ENCODE measurements at regions not wholly inside any gene's neighbourhood (a gene's known extent, or its start where the extent isn't known, plus 50 kb on each side); places are given as distances from the start of the nearest gene placed in this dataset.
A peak's percentile ranks its signal among the peaks of the same experiment; 100 is the strongest.

DNA sequence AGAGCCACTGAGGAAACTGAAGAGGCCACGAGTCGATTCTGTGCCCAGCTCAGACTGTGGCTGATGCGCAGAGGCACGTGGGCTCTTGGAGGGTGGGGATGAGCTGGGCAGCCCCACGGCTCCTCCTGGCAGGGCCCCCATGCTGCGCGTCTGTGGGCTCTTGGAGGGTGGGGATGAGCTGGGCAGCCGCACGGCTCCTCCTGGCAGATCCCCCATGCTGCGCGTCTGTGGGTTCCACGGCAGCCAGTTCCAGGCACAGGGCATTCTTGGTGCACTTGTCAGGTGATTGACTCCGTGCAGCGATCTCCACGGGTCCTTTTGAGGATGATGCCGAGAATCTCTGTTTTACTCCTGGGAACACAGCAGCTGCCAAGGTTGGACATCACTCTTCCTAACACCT is 138.1 kb upstream of the ZNF236 start:
- no peak for DNase-seq (ENCODE audit: low spot score)

DNA sequence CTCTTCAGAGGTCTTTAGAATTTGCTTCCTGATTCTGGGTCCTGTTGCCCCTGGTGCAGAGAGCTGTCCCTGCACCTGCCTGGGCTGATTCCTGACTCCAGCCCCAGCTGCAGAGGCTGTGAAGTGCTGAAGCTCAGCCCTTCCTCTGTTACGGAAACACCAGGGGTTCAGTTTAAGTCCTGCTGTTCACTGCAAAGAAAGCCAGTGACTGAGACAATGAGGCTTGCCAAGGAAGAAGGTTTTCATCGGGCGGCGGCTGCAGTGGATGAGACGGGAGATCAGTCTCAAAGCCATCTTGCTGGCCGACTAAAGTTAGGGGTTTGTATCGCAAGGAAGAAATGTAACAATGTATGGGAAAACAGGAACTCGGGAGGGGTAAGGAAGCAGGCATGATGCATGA is 142.4 kb upstream of the ZNF236 start:
- peak; percentile 56 for DNase-seq (ENCODE audit: low spot score)

GRCh38 chr18:76679259-76679658 is 143.1 kb upstream of the ZNF236 start:
- DNase-seq (ENCODE audit: low spot score) = no peak

- no peak for DNase-seq (ENCODE audit: low spot score)
Measured at GRCh38 chr18:76678248-76678647, 144.1 kb upstream of the ZNF236 start.

- DNase-seq (ENCODE audit: low spot score) = no peak
Measured at GRCh38 chr18:76674596-76674995, 147.8 kb upstream of the ZNF236 start.

- no peak for DNase-seq (ENCODE audit: low spot score)
Measured at GRCh38 chr18:76673281-76674185, 148.8 kb upstream of the ZNF236 start.

- DNase-seq (ENCODE audit: low spot score) = no peak
Measured at GRCh38 chr18:76672627-76673026, 149.7 kb upstream of the ZNF236 start.

DNA sequence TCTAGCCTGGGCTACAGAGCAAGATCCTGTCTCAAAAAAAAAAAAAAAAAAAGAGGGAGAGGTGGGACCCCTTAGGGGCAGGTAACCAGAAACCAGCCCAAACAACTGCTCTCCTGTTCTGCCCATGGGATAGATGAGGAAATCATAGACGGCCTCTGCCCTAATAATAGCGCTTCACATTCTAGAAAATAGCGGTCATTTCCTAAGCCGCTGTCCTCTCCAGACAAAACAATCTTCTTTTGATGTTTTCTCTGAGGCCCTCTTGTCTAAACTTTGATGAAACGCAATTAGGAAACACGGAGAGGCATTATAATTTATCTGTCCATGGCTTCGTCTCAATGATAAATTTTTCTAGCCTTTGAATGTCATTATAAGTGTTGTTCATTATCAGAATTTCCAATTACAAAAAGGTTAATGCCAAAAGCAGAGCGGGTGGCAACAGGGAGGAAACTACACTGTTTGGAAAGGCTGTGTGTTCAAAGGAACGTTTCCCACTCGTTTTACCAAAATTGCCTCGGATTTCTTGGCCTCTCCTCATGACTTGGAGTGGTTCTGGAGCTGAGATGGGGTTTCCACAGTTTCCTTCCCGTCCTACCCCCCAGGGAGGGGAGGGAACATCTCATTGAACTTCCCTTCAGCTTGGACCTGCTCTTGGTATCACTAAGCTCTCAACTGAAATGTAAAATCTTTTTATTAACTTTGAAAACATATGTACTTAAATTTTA is 151.6 kb upstream of the ZNF236 start:
- DNase-seq (ENCODE audit: low spot score) = no peak

GRCh38 chr18:76668546-76668945 is 153.8 kb upstream of the ZNF236 start:
- DNase-seq (ENCODE audit: low spot score) = no peak

DNA sequence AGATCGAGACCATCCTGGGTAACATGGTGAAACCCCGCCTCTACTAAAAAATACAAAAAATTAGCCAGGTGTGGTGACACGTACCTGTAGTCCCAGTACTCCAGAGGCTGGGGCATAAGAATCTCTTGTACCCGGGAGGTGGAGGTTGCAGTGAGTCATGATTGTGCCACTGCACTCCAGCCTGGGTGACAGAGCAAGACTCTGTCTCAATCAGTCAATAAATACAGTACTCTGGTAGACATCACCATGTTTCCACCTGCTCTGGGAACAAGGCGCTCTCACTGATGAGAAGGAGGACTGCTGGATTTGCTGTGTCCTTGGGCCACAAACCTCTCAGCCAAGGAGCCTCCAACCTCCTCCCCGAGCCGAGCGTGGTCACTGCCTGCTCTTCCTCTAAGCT is 154.2 kb upstream of the ZNF236 start:
- no peak for DNase-seq (ENCODE audit: low spot score)

- no peak for DNase-seq (ENCODE audit: low spot score)
Measured at GRCh38 chr18:76667603-76668002, 154.8 kb upstream of the ZNF236 start.

DNA sequence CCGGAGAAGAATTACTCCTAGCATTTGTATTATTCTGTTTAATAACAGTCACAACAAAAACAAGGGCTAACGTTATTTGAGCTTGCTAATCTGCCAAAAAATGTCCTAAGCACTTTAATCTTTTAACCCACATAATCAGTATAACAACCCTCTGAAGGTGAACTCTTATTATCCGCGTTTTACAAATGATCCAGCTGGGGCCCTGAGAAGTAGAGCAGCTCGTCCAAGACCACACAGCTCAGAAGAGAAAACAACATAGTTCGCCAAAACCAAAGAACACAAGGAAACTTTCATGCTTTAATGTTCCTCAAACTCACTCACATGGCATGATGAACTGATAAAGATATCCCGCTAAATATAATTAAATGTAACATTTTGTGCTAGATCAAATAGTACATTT is 159.7 kb upstream of the ZNF236 start:
- DNase-seq (ENCODE audit: low spot score) = no peak

DNA sequence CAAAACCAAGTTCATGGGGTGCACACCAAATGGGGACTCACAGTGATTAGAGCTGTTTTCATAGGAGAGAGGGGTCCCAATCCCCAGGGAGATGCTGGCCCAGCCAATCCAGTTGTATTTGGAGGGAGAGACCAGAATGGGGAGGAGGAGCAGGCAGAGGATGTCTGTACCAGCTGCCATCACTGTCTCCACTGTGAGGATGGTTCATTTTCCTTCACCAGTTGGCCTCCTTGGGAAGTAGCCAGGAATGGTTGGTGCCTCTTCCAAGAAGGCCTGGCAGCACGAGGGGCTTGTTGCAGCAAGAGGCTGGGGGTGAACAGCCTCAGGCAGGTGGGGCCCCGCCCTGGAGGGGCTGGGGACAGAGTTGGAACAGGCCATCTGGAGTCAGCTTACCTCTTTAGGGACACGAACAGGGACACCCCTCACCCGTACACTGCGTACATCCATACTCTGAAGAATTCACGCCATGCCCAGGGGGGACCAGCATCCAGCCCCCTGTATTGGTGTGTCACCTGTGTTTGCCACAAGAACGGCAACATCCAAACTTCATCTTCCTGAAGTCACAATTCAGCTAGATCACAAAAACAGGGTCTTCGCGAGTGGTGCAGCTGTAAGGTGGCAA is 161.7 kb upstream of the ZNF236 start:
- DNase-seq (ENCODE audit: low spot score) = no peak

DNA sequence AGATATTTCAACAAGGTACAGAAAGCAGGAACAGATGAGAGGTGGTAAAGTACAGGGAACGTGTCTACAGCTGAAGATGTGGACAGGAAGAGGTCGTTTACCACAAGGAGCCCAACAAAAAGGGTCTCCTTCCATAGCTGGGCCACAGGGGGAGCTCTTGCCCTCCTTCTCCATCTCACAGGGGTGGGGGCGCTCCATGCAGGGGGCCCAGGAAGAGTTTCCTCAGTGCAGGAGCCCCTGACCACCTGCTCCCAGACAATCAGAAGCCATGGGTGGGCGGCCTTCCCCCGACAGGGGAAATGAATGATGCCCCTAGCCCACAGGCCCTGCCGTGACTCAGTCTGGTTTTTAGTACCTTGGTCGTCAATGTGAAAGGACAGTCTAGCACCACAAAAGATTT is 163.6 kb upstream of the ZNF516 start:
- peak; percentile 76 for DNase-seq (ENCODE audit: low spot score)

GRCh38 chr18:76657911-76658470 is 162.9 kb upstream of the ZNF516 start:
- DNase-seq (ENCODE audit: low spot score) = no peak

DNA sequence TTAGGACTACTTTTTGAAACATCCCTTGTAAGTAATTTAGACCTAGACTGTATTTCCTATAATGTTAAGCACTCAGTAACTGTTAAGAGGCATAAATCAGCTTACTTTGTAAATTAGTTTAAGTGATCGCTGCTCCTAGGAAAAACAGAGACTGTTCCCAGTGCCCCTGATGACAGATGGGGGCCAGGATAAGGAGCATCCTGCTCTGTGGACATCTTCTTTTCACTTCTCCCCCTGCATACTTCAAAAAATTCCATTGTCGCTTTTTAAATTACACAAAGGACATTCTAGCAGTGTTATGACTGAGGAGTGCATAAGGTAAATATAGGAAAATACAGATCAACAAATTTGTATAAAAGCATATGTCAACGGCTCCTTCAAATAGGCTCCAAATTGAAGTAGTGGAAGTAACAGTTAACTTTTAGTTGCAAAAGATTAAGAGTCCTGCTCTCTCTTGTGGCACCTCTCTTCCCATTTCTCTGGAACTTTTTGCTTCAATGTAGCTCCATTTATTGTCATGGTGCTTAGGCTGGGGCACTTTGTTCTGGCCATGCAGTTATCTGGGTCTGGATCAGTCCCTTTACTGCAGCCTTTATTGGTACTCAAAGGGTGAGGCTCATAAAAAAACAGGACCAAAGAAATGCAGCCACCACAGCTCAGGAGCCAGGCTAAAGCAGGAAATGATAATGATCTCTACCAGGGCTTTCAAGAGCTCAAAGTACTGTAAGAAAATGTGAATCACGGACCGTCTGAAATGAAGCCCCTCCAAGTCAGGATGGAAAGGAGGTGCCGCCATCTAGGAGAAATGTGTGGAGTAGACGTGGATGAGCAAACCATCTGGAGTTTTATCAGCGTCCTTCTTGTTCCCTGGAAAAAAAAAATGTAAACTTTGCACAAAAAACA is 162.1 kb upstream of the ZNF516 start:
- no peak for DNase-seq (ENCODE audit: low spot score)

DNA sequence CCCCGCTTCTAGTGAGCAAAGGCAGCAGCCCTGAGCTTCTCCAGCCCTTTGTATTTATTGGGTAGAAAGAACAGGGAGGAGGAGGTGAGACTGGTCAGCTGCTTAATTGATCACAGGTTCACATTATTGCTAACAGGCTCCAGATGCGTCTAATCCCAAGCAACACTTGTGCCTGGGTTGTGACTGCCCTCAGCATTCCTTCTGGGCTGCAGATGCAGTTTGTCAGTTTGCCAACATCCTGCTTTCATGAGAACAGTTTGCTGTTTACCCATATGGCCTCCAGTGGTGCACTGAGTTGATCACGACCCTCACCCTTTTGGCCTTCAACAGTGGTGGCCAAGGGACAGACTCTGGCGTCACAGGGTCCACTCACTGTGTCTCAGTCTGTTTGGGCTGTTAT is 159.5 kb upstream of the ZNF516 start:
- no peak for DNase-seq (ENCODE audit: low spot score)

- no peak for DNase-seq (ENCODE audit: low spot score)
Measured at GRCh38 chr18:76647322-76647721, 152.3 kb upstream of the ZNF516 start.

DNA sequence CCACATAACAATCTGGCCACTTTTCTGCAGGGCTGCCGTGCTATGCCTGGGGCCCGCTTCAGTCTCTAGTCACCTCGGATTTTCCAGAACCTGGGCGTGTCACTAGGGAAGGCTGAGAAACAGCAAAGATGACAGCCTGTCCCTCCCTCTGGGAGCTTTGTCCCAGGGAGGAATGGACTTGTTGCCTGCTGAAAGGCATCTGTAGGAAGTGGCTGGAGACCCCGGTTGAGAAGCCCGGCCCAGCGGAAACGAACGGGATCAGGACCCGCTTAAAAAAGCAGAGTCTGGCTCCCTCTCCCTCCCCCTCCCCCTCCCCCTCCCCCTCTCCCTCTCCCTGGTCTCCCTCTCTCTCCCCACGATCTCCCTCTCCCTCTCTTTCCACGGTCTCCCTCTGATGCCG is 149.5 kb upstream of the ZNF516 start:
- no peak for DNase-seq (ENCODE audit: low spot score)

DNA sequence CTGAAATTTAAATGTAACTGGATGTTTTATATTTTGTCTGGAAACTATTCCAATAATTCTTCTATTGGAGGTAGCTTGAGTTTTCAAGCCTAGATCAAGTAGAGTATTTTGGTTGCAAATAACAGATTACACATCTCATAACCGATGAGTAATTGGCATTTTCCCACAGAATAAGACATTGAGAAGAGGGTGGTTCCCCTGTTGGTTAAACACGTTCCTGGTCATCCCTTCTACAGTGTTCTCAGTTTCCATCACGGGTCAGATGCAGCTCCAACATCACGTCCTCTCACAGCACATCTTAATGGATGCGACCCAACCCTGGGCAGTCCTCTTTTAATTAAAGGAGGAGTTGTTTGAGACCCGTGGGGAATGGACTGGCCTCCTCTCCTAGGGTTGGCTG is 149.0 kb upstream of the ZNF516 start:
- no peak for DNase-seq (ENCODE audit: low spot score)

- no peak for DNase-seq (ENCODE audit: low spot score)
Measured at GRCh38 chr18:76643199-76643598, 148.2 kb upstream of the ZNF516 start.

DNA sequence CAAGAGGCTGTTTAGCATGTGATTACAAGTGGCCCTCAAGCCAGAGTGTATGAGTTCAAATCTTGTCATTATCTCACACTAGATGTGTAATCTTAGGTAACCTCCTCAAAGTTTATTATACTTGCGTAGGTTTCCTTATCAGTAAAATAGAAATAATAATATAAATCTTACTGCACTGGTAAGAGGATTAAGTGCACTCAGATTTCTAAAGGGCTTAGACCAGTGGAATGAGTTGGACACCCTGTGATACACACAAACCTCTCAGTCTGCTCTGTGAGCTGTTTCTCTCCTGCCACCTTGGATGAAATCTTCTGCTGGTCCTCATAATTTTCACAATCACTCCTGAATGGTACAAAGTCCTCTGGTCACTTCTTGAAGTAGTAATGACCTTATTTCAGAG is 145.4 kb upstream of the ZNF516 start:
- DNase-seq (ENCODE audit: low spot score) = no peak

All from ecto neural progenitor cell (in vitro differentiated cells).